ENCODE measurements at regions not wholly inside any gene's neighbourhood (a gene's known extent, or its start where the extent isn't known, plus 50 kb on each side); places are given as distances from the start of the nearest gene placed in this dataset.

- Histone ChIP-seq H3K27ac (ENCODE audit: insufficient read depth, low read length, poor library complexity, severe bottlenecking) (no peak overlapping the region), H3K4me1 (ENCODE audit: control insufficient read depth, insufficient read depth, low read length, poor library complexity, severe bottlenecking) (no peaks in the 10 kb centered on the region), H3K9me3 (ENCODE audit: control insufficient read depth, low read length) (no peaks in the 10 kb centered on the region), H3K36me3 (ENCODE audit: control insufficient read depth, insufficient read depth, low read length) (no peaks in the 10 kb centered on the region), H3K27me3 (replicated peaks; ENCODE audit: control insufficient read depth, insufficient read depth, low read length, poor library complexity, severe bottlenecking) (no peaks in the 10 kb centered on the region), H3K4me3 (ENCODE audit: insufficient read depth, low read depth, low read length, poor library complexity, severe bottlenecking) (no peak overlapping the region)
- no peak for DNase-seq
Measured at GRCh38 chr2:194151231-194151630, 1505.8 kb upstream of the SLC39A10 start.

GRCh38 chr2:194135463-194135862, 1521.6 kb upstream of the SLC39A10 start:
- H3K27ac ChIP-seq (ENCODE audit: insufficient read depth, low read length, poor library complexity, severe bottlenecking): no peak overlapping the region
- H3K27me3 ChIP-seq (replicated peaks; ENCODE audit: control insufficient read depth, insufficient read depth, low read length, poor library complexity, severe bottlenecking): no peaks in the 10 kb centered on the region
- H3K4me1 ChIP-seq (ENCODE audit: control insufficient read depth, insufficient read depth, low read length, poor library complexity, severe bottlenecking): no peaks in the 10 kb centered on the region
- no peak for DNase-seq
- H3K36me3 ChIP-seq (ENCODE audit: control insufficient read depth, insufficient read depth, low read length): no peaks in the 10 kb centered on the region
- H3K4me3 ChIP-seq (ENCODE audit: insufficient read depth, low read depth, low read length, poor library complexity, severe bottlenecking): no peak overlapping the region
- no peaks in the 10 kb centered on the region for H3K9me3 ChIP-seq (ENCODE audit: control insufficient read depth, low read length)

- Histone ChIP-seq H3K27ac (ENCODE audit: insufficient read depth, low read length, poor library complexity, severe bottlenecking) (no peak overlapping the region), H3K4me1 (ENCODE audit: control insufficient read depth, insufficient read depth, low read length, poor library complexity, severe bottlenecking) (no peaks in the 10 kb centered on the region), H3K9me3 (ENCODE audit: control insufficient read depth, low read length) (no peaks in the 10 kb centered on the region), H3K36me3 (ENCODE audit: control insufficient read depth, insufficient read depth, low read length) (no peaks in the 10 kb centered on the region), H3K4me3 (ENCODE audit: insufficient read depth, low read depth, low read length, poor library complexity, severe bottlenecking) (no peak overlapping the region), H3K27me3 (replicated peaks; ENCODE audit: control insufficient read depth, insufficient read depth, low read length, poor library complexity, severe bottlenecking) (no peaks in the 10 kb centered on the region)
- DNase-seq: no peak
Measured at GRCh38 chr2:194128810-194129209, 1528.2 kb upstream of the SLC39A10 start.

GRCh38 chr2:194126418-194126817, 1530.6 kb upstream of the SLC39A10 start:
- DNase-seq: no peak
- Histone ChIP-seq H3K4me1 (ENCODE audit: control insufficient read depth, insufficient read depth, low read length, poor library complexity, severe bottlenecking) (no peaks in the 10 kb centered on the region), H3K4me3 (ENCODE audit: insufficient read depth, low read depth, low read length, poor library complexity, severe bottlenecking) (no peak overlapping the region), H3K9me3 (ENCODE audit: control insufficient read depth, low read length) (no peaks in the 10 kb centered on the region), H3K27me3 (replicated peaks; ENCODE audit: control insufficient read depth, insufficient read depth, low read length, poor library complexity, severe bottlenecking) (no peaks in the 10 kb centered on the region), H3K36me3 (ENCODE audit: control insufficient read depth, insufficient read depth, low read length) (no peaks in the 10 kb centered on the region), H3K27ac (ENCODE audit: insufficient read depth, low read length, poor library complexity, severe bottlenecking) (no peak overlapping the region)

- Histone ChIP-seq H3K4me1 (ENCODE audit: control insufficient read depth, insufficient read depth, low read length, poor library complexity, severe bottlenecking) (no peaks in the 10 kb centered on the region), H3K36me3 (ENCODE audit: control insufficient read depth, insufficient read depth, low read length) (no peaks in the 10 kb centered on the region), H3K4me3 (ENCODE audit: insufficient read depth, low read depth, low read length, poor library complexity, severe bottlenecking) (no peak overlapping the region), H3K27me3 (replicated peaks; ENCODE audit: control insufficient read depth, insufficient read depth, low read length, poor library complexity, severe bottlenecking) (no peaks in the 10 kb centered on the region), H3K27ac (ENCODE audit: insufficient read depth, low read length, poor library complexity, severe bottlenecking) (no peak overlapping the region), H3K9me3 (ENCODE audit: control insufficient read depth, low read length) (no peaks in the 10 kb centered on the region)
- no peak for DNase-seq
Measured at GRCh38 chr2:194116861-194117260, 1540.2 kb upstream of the SLC39A10 start.

GRCh38 chr2:194105358-194105757, 1551.7 kb upstream of the SLC39A10 start:
- H3K4me1 ChIP-seq (ENCODE audit: control insufficient read depth, insufficient read depth, low read length, poor library complexity, severe bottlenecking): no peaks in the 10 kb centered on the region
- DNase-seq: no peak
- H3K4me3 ChIP-seq (ENCODE audit: insufficient read depth, low read depth, low read length, poor library complexity, severe bottlenecking): no peak overlapping the region
- H3K27me3 ChIP-seq (replicated peaks; ENCODE audit: control insufficient read depth, insufficient read depth, low read length, poor library complexity, severe bottlenecking): no peaks in the 10 kb centered on the region
- no peaks in the 10 kb centered on the region for H3K36me3 ChIP-seq (ENCODE audit: control insufficient read depth, insufficient read depth, low read length)
- no peaks in the 10 kb centered on the region for H3K9me3 ChIP-seq (ENCODE audit: control insufficient read depth, low read length)
- H3K27ac ChIP-seq (ENCODE audit: insufficient read depth, low read length, poor library complexity, severe bottlenecking): no peak overlapping the region

GRCh38 chr2:194104687-194105086, 1552.3 kb upstream of the SLC39A10 start:
- DNase-seq: no peak
- Histone ChIP-seq H3K27me3 (replicated peaks; ENCODE audit: control insufficient read depth, insufficient read depth, low read length, poor library complexity, severe bottlenecking) (no peaks in the 10 kb centered on the region), H3K9me3 (ENCODE audit: control insufficient read depth, low read length) (no peaks in the 10 kb centered on the region), H3K4me3 (ENCODE audit: insufficient read depth, low read depth, low read length, poor library complexity, severe bottlenecking) (no peak overlapping the region), H3K27ac (ENCODE audit: insufficient read depth, low read length, poor library complexity, severe bottlenecking) (no peak overlapping the region), H3K36me3 (ENCODE audit: control insufficient read depth, insufficient read depth, low read length) (no peaks in the 10 kb centered on the region), H3K4me1 (ENCODE audit: control insufficient read depth, insufficient read depth, low read length, poor library complexity, severe bottlenecking) (no peaks in the 10 kb centered on the region)

GRCh38 chr2:194103941-194104659, 1552.9 kb upstream of the SLC39A10 start:
- Histone ChIP-seq H3K27me3 (replicated peaks; ENCODE audit: control insufficient read depth, insufficient read depth, low read length, poor library complexity, severe bottlenecking) (no peaks in the 10 kb centered on the region), H3K9me3 (ENCODE audit: control insufficient read depth, low read length) (no peaks in the 10 kb centered on the region), H3K4me3 (ENCODE audit: insufficient read depth, low read depth, low read length, poor library complexity, severe bottlenecking) (no peak overlapping the region), H3K4me1 (ENCODE audit: control insufficient read depth, insufficient read depth, low read length, poor library complexity, severe bottlenecking) (no peaks in the 10 kb centered on the region), H3K27ac (ENCODE audit: insufficient read depth, low read length, poor library complexity, severe bottlenecking) (no peak overlapping the region), H3K36me3 (ENCODE audit: control insufficient read depth, insufficient read depth, low read length) (no peaks in the 10 kb centered on the region)
- no peak for DNase-seq

GRCh38 chr2:194102546-194102945, 1554.5 kb upstream of the SLC39A10 start:
- DNase-seq: no peak
- H3K36me3 ChIP-seq (ENCODE audit: control insufficient read depth, insufficient read depth, low read length): no peaks in the 10 kb centered on the region

GRCh38 chr2:194100201-194100600, 1556.8 kb upstream of the SLC39A10 start:
- H3K36me3 ChIP-seq (ENCODE audit: control insufficient read depth, insufficient read depth, low read length): no peaks in the 10 kb centered on the region
- H3K27ac ChIP-seq (ENCODE audit: insufficient read depth, low read length, poor library complexity, severe bottlenecking): no peak overlapping the region
- DNase-seq: no peak
- H3K4me1 ChIP-seq (ENCODE audit: control insufficient read depth, insufficient read depth, low read length, poor library complexity, severe bottlenecking): no peaks in the 10 kb centered on the region
- no peak overlapping the region for H3K4me3 ChIP-seq (ENCODE audit: insufficient read depth, low read depth, low read length, poor library complexity, severe bottlenecking)
- H3K27me3 ChIP-seq (replicated peaks; ENCODE audit: control insufficient read depth, insufficient read depth, low read length, poor library complexity, severe bottlenecking): no peaks in the 10 kb centered on the region
- H3K9me3 ChIP-seq (ENCODE audit: control insufficient read depth, low read length): no peaks in the 10 kb centered on the region

More at GRCh38 chr2:194102546-194102945, 1554.5 kb upstream of the SLC39A10 start:
- Histone ChIP-seq H3K9me3 (ENCODE audit: control insufficient read depth, low read length) (no peaks in the 10 kb centered on the region), H3K4me1 (ENCODE audit: control insufficient read depth, insufficient read depth, low read length, poor library complexity, severe bottlenecking) (no peaks in the 10 kb centered on the region), H3K27me3 (replicated peaks; ENCODE audit: control insufficient read depth, insufficient read depth, low read length, poor library complexity, severe bottlenecking) (no peaks in the 10 kb centered on the region), H3K4me3 (ENCODE audit: insufficient read depth, low read depth, low read length, poor library complexity, severe bottlenecking) (no peak overlapping the region), H3K27ac (ENCODE audit: insufficient read depth, low read length, poor library complexity, severe bottlenecking) (no peak overlapping the region)
